OCI-LY3 (cell line): ENCODE measurements at regions not wholly inside any gene's neighbourhood (a gene's known extent, or its start where the extent isn't known, plus 50 kb on each side); places are given as distances from the start of the nearest gene placed in this dataset.

Experiments used
- EZH2phosphoT487 ChIP-seq: fragments of 200-600 bp; shearing (Covaris generic); IDR thresholded peaks from 2 replicates; pipeline ENCODE4 v1.6.1; 2018; ENCODE audit warnings: antibody characterized with exemption, mixed run types, low read depth
- TF ChIP-seq, protein P1 (sequence below): fragments of 200-600, 300-600 bp; sonication (generic); IDR thresholded peaks from 2 replicates; pipeline ENCODE4 v1.5.1; 2014; ENCODE audit warnings: antibody characterized with exemption, low read length, low read depth

DNA sequence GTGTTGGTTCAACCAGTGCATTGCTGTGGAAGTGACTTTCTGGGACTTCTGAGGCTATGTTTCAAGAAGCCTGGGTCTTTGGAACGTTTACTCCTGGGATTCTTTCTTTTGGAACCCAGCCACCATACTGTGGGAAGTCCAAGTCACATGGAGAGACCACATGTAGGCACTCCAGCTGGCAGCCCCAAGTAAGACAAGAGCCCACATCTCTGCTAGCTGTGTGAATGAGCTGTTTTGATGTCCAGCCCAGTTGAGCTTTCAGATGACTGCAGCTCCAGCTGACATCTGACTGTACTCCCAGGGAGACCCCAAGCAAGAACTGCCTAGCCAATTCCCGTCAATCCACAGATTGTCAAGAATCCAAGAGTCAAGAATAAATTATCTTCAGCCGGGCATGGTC, 60.1 kb upstream of the SPATA31D4 start:
- TF ChIP-seq, protein P1, sequence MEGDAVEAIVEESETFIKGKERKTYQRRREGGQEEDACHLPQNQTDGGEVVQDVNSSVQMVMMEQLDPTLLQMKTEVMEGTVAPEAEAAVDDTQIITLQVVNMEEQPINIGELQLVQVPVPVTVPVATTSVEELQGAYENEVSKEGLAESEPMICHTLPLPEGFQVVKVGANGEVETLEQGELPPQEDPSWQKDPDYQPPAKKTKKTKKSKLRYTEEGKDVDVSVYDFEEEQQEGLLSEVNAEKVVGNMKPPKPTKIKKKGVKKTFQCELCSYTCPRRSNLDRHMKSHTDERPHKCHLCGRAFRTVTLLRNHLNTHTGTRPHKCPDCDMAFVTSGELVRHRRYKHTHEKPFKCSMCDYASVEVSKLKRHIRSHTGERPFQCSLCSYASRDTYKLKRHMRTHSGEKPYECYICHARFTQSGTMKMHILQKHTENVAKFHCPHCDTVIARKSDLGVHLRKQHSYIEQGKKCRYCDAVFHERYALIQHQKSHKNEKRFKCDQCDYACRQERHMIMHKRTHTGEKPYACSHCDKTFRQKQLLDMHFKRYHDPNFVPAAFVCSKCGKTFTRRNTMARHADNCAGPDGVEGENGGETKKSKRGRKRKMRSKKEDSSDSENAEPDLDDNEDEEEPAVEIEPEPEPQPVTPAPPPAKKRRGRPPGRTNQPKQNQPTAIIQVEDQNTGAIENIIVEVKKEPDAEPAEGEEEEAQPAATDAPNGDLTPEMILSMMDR, result no peak
- TF ChIP-seq EZH2phosphoT487, result no peak
